Endothelial cell (in vitro differentiated cells): ENCODE measurements at regions not wholly inside any gene's neighbourhood (a gene's known extent, or its start where the extent isn't known, plus 50 kb on each side); places are given as distances from the start of the nearest gene placed in this dataset.

ENCODE experiments used
- DNase-seq: peaks from one replicate; pipeline ENCODE4 v3.0.0; 2021; ENCODE audit warnings: low spot score
- H3K27ac Mint-ChIP-seq: one replicate; pipeline ENCODE4 v1.8.0; 2021; ENCODE audit warnings: mixed read lengths, inconsistent platforms; ENCODE audit not compliant: unreplicated experiment
- H3K27me3 Mint-ChIP-seq: one replicate; pipeline ENCODE4 v1.8.0; 2021; ENCODE audit warnings: mild to moderate bottlenecking, moderate library complexity, mixed read lengths, inconsistent platforms; ENCODE audit not compliant: unreplicated experiment
- H3K36me3 Mint-ChIP-seq: one replicate; pipeline ENCODE4 v1.8.0; 2021; ENCODE audit warnings: mild to moderate bottlenecking, low read depth, mixed read lengths, inconsistent platforms; ENCODE audit not compliant: unreplicated experiment
- H3K4me1 Mint-ChIP-seq: one replicate; pipeline ENCODE4 v1.8.0; 2021; ENCODE audit warnings: mild to moderate bottlenecking, mixed read lengths, inconsistent platforms; ENCODE audit not compliant: unreplicated experiment
- H3K4me3 Mint-ChIP-seq: one replicate; pipeline ENCODE4 v1.8.0; 2021; ENCODE audit warnings: mild to moderate bottlenecking, mixed read lengths, inconsistent platforms; ENCODE audit not compliant: unreplicated experiment
- H3K9me3 Mint-ChIP-seq: one replicate; pipeline ENCODE4 v1.8.0; 2021; ENCODE audit warnings: mixed read lengths, inconsistent platforms; ENCODE audit not compliant: unreplicated experiment
- TF ChIP-seq, protein P1 (sequence below): fragments of 200-600 bp; sonication (generic); IDR thresholded peaks from one replicate; pipeline ENCODE4 v1.5.0; 2021; ENCODE audit warnings: antibody characterized with exemption; ENCODE audit not compliant: unreplicated experiment

DNA sequence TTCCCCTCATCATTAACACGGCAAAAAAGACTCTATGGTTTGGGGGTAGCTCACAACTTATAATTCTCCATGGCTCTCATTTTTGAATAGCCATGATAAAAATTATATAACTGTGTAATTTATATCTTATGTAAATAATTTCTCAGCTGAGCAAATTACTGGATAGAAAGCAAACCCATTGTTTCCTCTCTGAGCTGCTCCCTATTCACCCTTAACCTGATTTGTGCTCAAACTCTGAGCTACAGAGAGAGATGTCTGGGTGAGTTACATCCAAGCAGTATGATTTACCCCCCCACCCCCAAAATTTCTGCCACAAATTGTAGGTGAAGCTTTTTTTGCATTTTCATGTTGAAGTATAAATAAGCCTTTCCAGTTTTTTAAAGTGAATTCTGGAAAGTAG, 123.7 kb downstream of the TFCP2L1 start:
- Mint-ChIP-seq H3K4me3 (no peak overlapping the region), H3K27ac (no peak overlapping the region), H3K9me3 (peaks cover 5% of the 10 kb centered on the region), H3K4me1 (no peaks in the 10 kb centered on the region), H3K27me3 (no peaks in the 10 kb centered on the region), H3K36me3 (peaks cover 6% of the 10 kb centered on the region)
- TF ChIP-seq, protein P1, sequence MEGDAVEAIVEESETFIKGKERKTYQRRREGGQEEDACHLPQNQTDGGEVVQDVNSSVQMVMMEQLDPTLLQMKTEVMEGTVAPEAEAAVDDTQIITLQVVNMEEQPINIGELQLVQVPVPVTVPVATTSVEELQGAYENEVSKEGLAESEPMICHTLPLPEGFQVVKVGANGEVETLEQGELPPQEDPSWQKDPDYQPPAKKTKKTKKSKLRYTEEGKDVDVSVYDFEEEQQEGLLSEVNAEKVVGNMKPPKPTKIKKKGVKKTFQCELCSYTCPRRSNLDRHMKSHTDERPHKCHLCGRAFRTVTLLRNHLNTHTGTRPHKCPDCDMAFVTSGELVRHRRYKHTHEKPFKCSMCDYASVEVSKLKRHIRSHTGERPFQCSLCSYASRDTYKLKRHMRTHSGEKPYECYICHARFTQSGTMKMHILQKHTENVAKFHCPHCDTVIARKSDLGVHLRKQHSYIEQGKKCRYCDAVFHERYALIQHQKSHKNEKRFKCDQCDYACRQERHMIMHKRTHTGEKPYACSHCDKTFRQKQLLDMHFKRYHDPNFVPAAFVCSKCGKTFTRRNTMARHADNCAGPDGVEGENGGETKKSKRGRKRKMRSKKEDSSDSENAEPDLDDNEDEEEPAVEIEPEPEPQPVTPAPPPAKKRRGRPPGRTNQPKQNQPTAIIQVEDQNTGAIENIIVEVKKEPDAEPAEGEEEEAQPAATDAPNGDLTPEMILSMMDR: no peak
- no peak for DNase-seq

DNA sequence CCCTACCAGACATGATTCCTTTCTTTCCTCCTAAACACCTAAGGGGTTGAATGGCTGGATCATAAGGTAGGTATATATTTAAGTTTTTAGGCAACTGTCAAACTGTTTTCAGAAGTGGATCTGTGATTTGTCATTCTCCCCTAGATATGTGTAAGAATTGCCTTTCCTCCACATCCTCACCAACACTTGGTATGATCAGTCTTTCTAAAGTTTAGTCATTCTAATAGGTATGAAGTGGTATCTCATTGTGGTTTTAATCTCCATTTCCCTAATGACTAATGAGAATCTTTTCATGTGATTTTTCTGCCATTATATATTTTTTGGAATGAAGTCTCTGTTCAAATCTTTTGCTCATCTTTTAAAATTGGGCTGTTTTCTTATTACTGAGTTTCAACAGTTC, 122.1 kb downstream of the TFCP2L1 start:
- DNase-seq: no peak
- H3K4me3 Mint-ChIP-seq: no peak overlapping the region
- TF ChIP-seq, protein P1: no peak

DNA sequence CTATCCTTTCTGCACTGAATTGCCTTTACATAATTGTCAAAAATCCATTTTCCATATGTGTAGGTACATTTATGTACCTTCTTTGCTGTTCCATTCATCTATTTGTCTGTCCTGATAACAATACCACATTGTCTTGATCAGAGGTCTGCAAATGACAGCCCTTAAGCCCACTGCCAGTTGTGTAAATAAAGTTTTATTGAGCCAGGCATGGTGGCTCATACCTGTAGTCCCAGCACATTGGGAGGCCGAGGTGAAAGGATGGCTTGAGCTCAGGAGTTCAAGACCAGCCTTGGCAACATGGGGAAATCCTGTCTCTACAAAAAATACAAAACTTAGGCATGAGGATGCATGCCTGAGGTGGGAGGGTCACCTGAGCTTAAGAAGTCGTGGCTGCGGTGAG, 121.0 kb downstream of the TFCP2L1 start:
- Mint-ChIP-seq H3K36me3 (no peaks in the 10 kb centered on the region), H3K4me3 (no peak overlapping the region), H3K9me3 (no peaks in the 10 kb centered on the region), H3K27me3 (no peaks in the 10 kb centered on the region), H3K4me1 (no peaks in the 10 kb centered on the region), H3K27ac (no peak overlapping the region)
- no peak for DNase-seq
- TF ChIP-seq, protein P1: no peak

More for the DNA sequence above, 122.1 kb downstream of the TFCP2L1 start:
- Mint-ChIP-seq H3K27me3 (no peaks in the 10 kb centered on the region), H3K9me3 (peaks cover 4% of the 10 kb centered on the region), H3K27ac (no peak overlapping the region), H3K36me3 (peaks cover 5% of the 10 kb centered on the region), H3K4me1 (no peaks in the 10 kb centered on the region)

DNA sequence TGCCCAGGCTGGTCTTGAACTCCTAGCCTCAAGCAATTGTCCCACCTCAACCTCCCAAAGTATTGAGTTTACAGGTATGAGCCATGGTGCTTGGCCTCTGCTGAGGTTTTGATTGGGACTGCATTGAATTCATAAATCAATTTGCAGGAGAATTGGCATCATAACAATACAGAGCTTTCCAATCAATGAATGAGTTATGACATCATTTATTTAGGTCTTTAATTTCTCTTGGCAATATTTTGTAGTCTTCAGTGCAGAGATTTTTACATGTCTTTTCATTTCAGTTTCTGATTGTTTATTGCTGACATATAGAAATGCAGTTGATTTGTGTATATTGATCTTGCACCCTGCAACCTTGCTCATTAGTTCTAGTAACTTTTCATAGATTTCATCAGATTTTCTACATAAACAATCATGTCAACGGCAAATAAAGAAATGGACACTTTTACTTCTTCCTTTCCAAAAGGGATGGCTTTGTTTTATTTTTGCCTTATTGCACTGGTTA, 119.9 kb downstream of the TFCP2L1 start:
- no peak for DNase-seq
- Mint-ChIP-seq H3K4me3 (no peak overlapping the region), H3K27me3 (no peaks in the 10 kb centered on the region), H3K4me1 (no peaks in the 10 kb centered on the region), H3K9me3 (no peaks in the 10 kb centered on the region), H3K27ac (no peak overlapping the region), H3K36me3 (no peaks in the 10 kb centered on the region)
- TF ChIP-seq, protein P1: no peak
